ENCODE measurements at regions not wholly inside any gene's neighbourhood (a gene's known extent, or its start where the extent isn't known, plus 50 kb on each side); places are given as distances from the start of the nearest gene placed in this dataset.

DNA sequence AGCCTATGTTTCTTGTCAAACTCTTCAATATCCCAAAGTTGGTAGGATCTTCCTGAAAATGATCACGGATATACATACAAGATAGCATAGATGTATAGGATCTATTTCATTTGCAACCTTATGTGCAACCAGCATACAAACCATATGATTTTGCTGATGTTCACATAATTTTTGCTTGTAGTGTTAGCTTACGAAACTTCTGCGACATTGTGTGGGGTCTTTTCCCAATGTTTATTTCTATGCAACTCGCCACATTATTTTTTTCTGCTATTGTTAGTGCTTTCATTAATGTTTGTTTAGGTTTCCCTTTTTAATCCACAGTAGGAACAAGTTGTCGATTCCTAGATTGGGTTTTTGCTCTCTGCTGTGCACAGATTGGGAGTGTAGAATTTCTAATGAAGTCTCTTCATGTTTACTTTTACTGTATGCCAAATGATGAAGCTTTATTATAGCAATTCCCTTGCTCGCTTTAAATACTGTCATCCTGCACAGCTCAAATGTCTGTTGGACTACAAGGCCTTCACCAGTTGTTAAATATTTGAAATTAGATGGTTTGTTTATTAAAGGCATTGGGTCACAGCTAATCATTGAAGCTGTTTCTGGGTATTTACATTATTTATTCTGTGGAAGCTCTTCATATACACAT lies 257.6 kb upstream of the PCDH7 start:
- TF ChIP-seq FOXK2 (IDR thresholded peaks at IDR 0.05): no peak
- TF ChIP-seq SP1 (IDR thresholded peaks at IDR 0.05): no peak
- TF ChIP-seq SUZ12 (IDR thresholded peaks at IDR 0.05): no peak
- no peak for TF ChIP-seq TARDBP (IDR thresholded peaks at IDR 0.05)
- TF ChIP-seq ARNT (IDR thresholded peaks at IDR 0.05): no peak
- TF ChIP-seq HDGF (IDR thresholded peaks at IDR 0.05; ENCODE audit: borderline replicate concordance): no peak
- TF ChIP-seq, protein P1, sequence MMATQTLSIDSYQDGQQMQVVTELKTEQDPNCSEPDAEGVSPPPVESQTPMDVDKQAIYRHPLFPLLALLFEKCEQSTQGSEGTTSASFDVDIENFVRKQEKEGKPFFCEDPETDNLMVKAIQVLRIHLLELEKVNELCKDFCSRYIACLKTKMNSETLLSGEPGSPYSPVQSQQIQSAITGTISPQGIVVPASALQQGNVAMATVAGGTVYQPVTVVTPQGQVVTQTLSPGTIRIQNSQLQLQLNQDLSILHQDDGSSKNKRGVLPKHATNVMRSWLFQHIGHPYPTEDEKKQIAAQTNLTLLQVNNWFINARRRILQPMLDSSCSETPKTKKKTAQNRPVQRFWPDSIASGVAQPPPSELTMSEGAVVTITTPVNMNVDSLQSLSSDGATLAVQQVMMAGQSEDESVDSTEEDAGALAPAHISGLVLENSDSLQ (IDR thresholded peaks at IDR 0.05): no peak
- no peak for TF ChIP-seq BHLHE40 (IDR thresholded peaks at IDR 0.05; ENCODE audit: borderline replicate concordance)
- TF ChIP-seq ELF4 (IDR thresholded peaks at IDR 0.05): no peak
- no peak for TF ChIP-seq NFRKB (IDR thresholded peaks at IDR 0.05)

Measured in HEK293T (cell line).